Body of pancreas (tissue), 4 donors: ENCODE measurements at regions not wholly inside any gene's neighbourhood (a gene's known extent, or its start where the extent isn't known, plus 50 kb on each side); places are given as distances from the start of the nearest gene placed in this dataset.

Experiments used
- ATAC-seq: fragments of 150-250 bp; one replicate; pipeline ENCODE4 v1.9.1; 2016
- DNase-seq, 4 donors: peaks; one replicate each; pipeline ENCODE4 v3.0.0-alpha.2; 2019
- H3K27ac ChIP-seq, 4 donors: fragments of 200-600 bp; sonication (generic); 1 replicate in 3 of 4; 2 replicates in 1 of 4; pipeline versions ENCODE4 v1.5.1 to v1.6.1; 2016 to 2019; ENCODE audit warnings: mild to moderate bottlenecking in 1 of 4, mixed read lengths in 1 of 4, moderate library complexity in 1 of 4
- H3K27me3 ChIP-seq, 2 donors: fragments of 200-600 bp; sonication (generic); one replicate each; pipeline ENCODE4 v1.6.0; 2016; ENCODE audit warnings: mild to moderate bottlenecking in 1 of 2
- H3K36me3 ChIP-seq, 2 donors: fragments of 200-600 bp; sonication (generic); replicated peaks in 1 of 2; 2 replicates each; pipeline ENCODE4 v1.5.1; 2016; ENCODE audit warnings: low read depth in 2 of 2; ENCODE audit not compliant: insufficient read depth in 1 of 2
- H3K4me1 ChIP-seq: fragments of 200-600 bp; sonication (generic); one replicate; pipeline ENCODE4 v1.6.0; 2016
- H3K4me3 ChIP-seq, 2 donors: fragments of 200-600 bp; sonication (generic); 1 replicate in 1 of 2; 2 replicates in 1 of 2; pipeline ENCODE4 v1.5.1; 2016 to 2019
- H3K9me3 ChIP-seq, 3 donors: fragments of 200-600 bp; sonication (generic); 1 replicate in 2 of 3; 2 replicates in 1 of 3; pipeline ENCODE4 v1.5.1; 2016
- POLR2A ChIP-seq, 3 donors: fragments of 450-650 bp; IDR thresholded peaks; one replicate each; pipeline ENCODE4 v1.6.1; 2016; ENCODE audit warnings: antibody characterized with exemption in 3 of 3, mild to moderate bottlenecking in 2 of 3
- WGBS, 2 donors: methylation state at CpG; one replicate each; pipeline ENCODE4 v1.1.5; 2017; 5-methylcytosine and 5-hydroxymethylcytosine counted together
- intact Hi-C: fragments of 100-400 bp; cut with DNase I; formaldehyde crosslinking; loops from one replicate; pipeline ENCODE4 v1.15.1; 2023
- TF ChIP-seq, protein P1 (sequence below), 7 experiments: fragments of 450-650 bp in 4 of 7; fragments of 200-600 bp in 3 of 7; sonication (generic) in 3 of 7; IDR thresholded peaks; one replicate each; pipeline ENCODE4 v1.5.1; 2016 to 2019; ENCODE audit warnings: antibody characterized with exemption in 7 of 7

DNA sequence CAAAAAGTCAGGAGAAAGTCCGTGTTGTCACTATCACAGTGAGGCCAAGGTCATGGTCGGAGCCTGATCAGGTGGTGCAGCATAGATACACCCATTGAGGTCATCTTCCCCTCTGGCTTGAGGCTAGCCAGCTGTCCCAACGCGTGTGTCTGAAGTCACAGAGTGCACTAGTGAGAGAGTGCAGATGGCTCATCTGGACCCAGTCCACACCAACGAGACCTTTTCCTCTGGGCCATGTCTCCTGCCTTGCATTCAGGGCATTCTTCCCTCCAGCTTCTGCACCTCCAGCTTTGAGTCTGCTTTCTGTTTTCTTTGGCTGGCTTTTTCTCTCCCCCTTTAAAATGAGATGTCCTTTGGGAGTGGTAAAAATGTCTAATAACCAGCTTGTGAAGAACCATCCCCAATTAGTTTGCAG is 146.9 kb downstream of the TDRD15 start:
- no peak for TF ChIP-seq POLR2A (IDR thresholded peaks at IDR 0.05)
- TF ChIP-seq, protein P1, sequence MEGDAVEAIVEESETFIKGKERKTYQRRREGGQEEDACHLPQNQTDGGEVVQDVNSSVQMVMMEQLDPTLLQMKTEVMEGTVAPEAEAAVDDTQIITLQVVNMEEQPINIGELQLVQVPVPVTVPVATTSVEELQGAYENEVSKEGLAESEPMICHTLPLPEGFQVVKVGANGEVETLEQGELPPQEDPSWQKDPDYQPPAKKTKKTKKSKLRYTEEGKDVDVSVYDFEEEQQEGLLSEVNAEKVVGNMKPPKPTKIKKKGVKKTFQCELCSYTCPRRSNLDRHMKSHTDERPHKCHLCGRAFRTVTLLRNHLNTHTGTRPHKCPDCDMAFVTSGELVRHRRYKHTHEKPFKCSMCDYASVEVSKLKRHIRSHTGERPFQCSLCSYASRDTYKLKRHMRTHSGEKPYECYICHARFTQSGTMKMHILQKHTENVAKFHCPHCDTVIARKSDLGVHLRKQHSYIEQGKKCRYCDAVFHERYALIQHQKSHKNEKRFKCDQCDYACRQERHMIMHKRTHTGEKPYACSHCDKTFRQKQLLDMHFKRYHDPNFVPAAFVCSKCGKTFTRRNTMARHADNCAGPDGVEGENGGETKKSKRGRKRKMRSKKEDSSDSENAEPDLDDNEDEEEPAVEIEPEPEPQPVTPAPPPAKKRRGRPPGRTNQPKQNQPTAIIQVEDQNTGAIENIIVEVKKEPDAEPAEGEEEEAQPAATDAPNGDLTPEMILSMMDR (IDR thresholded peaks at IDR 0.05): no peak
- Histone ChIP-seq H3K9me3 (no peaks in the 10 kb centered on the region), H3K27me3 (no peaks in the 10 kb centered on the region), H3K4me1 (peaks cover 23% of the 10 kb centered on the region), H3K36me3 (no peaks in the 10 kb centered on the region), H3K4me3 (no peak overlapping the region), H3K27ac (peak overlapping the region in 2 of 4 donors; percentile 16 to 21)
- 37 to 46% methylated on average over 5 of the region's 5 CpGs for WGBS, 2 donors
- peak; percentile 43 for ATAC-seq
- intact Hi-C loops: no loop called here
- peak; percentile 17 to 43 (median 24) for DNase-seq

DNA sequence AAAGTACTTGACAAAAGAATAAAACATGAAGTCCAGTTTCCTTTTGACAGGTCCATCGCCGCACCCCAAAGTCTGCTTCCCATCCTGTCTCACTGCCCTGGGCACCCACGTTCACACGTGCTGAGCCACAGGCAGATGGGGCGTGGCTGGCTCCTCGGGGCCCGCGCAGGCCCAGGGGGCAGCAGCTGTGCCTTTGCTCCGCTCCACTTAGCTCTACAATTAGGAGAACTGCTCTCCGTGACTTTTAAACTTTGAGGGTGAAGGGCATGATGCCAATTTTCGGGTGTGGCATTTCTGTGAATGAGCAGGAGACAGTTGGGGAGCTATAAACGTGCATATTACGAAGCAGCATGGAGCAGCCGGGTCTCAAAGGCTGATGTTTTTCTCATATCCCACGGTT is 152.4 kb downstream of the TDRD15 start:
- ATAC-seq (no peak), DNase-seq (no peak)
- Histone ChIP-seq H3K9me3 (no peaks in the 10 kb centered on the region), H3K36me3 (no peaks in the 10 kb centered on the region), H3K4me1 (peaks cover 3% of the 10 kb centered on the region), H3K27me3 (no peaks in the 10 kb centered on the region), H3K27ac (no peak overlapping the region), H3K4me3 (no peak overlapping the region)
- TF ChIP-seq, protein P1 (IDR thresholded peaks at IDR 0.05): no peak
- TF ChIP-seq POLR2A (IDR thresholded peaks at IDR 0.05): no peak
- WGBS, 2 donors: 70 to 83% methylated on average over 15 of the region's 15 CpGs
- intact Hi-C loops: no loop called here

DNA sequence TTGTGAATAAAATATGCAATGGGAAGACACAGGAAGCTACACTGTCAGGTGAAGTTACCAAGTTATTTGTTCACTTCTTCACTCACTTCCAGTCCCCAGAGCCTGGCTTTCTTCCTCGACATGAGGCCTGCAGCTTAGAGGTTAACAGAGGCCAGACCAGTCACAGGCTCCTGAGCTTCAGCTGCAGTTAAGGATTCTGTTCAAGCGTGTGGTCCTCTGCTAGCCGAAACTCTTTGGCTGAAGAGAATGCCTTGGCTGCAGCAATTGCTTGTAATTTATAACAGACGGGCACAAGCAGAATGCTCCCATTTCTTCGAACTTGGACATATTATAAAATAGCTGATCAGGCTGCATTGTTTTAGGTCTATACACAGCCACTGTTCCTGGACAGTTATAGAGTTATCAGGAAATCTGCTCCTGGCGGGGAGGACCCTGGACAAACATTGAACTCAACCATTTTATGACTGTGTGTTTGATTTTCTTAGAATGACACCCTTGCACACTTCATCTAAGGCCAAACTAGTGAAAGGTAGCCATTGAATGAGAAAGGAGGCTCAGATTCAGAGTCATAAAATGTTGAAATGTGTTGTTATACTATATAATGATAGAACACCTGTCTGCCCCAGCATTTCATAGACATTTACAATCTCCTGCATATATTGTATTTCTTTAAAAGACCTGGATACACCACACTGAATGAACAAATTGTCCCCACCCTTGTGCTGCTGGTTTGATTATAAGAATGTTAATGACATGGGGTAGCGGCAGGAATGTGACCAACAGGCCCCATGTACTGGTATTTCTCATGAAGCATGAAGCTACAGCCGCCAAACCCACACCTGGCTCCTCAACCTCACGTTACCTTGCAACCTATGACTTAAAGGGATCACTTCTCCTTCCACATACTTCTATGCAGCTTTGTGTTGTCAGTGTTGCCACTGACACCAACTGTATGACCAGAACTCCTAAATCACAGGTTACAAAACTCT is 153.6 kb downstream of the TDRD15 start:
- DNase-seq (no peak), ATAC-seq (no peak)
- intact Hi-C loops: no loop called here
- no peak overlapping the region for H3K4me3 ChIP-seq
- H3K36me3 ChIP-seq: no peaks in the 10 kb centered on the region
- WGBS, 2 donors: 52 to 66% methylated on average over 9 of the region's 9 CpGs
- no peak overlapping the region for H3K27ac ChIP-seq
- H3K9me3 ChIP-seq: no peaks in the 10 kb centered on the region
- H3K27me3 ChIP-seq: no peaks in the 10 kb centered on the region
- H3K4me1 ChIP-seq: no peaks in the 10 kb centered on the region
- TF ChIP-seq POLR2A (IDR thresholded peaks at IDR 0.05): no peak
- TF ChIP-seq, protein P1 (IDR thresholded peaks at IDR 0.05): no peak

DNA sequence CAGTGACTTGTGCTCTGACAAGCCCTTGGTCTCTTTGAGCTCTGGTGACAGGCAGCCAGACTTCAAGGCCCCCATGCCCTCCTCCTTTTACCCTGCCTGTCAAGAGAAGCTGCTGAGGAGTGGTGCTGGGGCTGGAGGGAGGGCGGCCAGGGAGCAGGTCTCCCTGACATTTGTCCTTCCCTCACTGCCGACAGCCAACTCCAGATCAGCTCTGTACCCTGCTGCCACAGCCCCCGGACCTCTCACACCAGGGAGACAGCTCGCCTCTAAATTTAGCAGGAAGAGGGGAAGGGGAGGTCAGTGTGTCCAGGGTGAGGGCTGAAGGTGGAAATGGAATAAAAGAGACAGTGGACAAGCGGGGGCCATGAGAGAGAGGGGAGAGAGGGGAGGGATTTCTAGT is 155.8 kb downstream of the TDRD15 start:
- no peak overlapping the region for H3K4me3 ChIP-seq
- ATAC-seq (no peak), DNase-seq (no peak)
- no peaks in the 10 kb centered on the region for H3K9me3 ChIP-seq
- 50 to 51% methylated on average over 5 of the region's 5 CpGs for WGBS, 2 donors
- H3K27me3 ChIP-seq: no peaks in the 10 kb centered on the region
- TF ChIP-seq POLR2A (IDR thresholded peaks at IDR 0.05): no peak
- TF ChIP-seq, protein P1 (IDR thresholded peaks at IDR 0.05): no peak
- no peaks in the 10 kb centered on the region for H3K36me3 ChIP-seq
- no peaks in the 10 kb centered on the region for H3K4me1 ChIP-seq
- H3K27ac ChIP-seq: no peak overlapping the region
- intact Hi-C loops: no loop called here
